ENCODE measurements at regions not wholly inside any gene's neighbourhood (a gene's known extent, or its start where the extent isn't known, plus 50 kb on each side); places are given as distances from the start of the nearest gene placed in this dataset.

DNA sequence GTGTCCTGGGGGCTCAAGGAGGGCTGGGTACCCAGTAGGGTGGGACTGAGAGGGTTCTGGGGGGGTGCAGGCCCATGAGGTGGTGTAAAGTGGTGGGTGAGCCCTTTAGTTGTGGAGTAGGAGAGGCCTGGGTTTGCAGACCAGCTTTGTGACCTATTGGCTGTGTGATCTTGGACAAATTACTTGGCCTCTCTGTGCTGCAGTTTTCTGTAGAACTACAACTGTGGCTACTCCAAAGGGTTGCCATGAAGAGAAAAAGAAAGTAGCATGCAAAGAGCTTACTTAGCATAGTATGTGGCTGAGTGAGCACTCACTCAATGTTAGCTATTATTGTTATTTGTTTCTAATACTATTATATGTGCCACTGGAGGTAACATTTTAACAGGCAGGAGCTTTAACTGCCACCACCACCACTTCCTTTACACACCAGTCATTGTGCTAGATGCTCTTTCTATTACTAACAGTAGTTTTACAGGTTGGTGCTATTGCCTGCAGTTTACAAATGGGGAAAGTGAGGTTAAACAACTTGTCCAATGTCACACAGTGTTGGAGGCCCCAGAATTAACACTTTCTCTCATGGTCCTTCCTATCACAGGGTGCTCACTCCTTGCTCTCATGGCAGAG lies 286.8 kb downstream of the DHX35 start:
- no peak overlapping the region for H3K4ac ChIP-seq (ENCODE audit: low read length)
- no peaks in the 10 kb centered on the region for H3K79me1 ChIP-seq (ENCODE audit: low read depth, low read length)
- H2AFZ ChIP-seq (ENCODE audit: low read length), result no peak overlapping the region
- no peak overlapping the region for H4K8ac ChIP-seq (ENCODE audit: low read depth, low read length)
- H3K9me3 ChIP-seq (replicated peaks in 1 of 2; ENCODE audit: control insufficient read depth in 2 of 2, insufficient read depth in 1 of 2, low read depth in 1 of 2, low read length in 2 of 2), result no peaks in the 10 kb centered on the region
- no peak overlapping the region for H2BK5ac ChIP-seq (ENCODE audit: low read length)
- H3K36me3 ChIP-seq (replicated peaks in 1 of 2; ENCODE audit: control insufficient read depth in 2 of 2, insufficient read depth in 2 of 2, low read length in 2 of 2), result no peaks in the 10 kb centered on the region
- H3K9ac ChIP-seq (ENCODE audit: low read depth, low read length, poor library complexity), result no peak overlapping the region
- H3K4me3 ChIP-seq (ENCODE audit: low read length in 2 of 2), result no peak overlapping the region
- H2BK15ac ChIP-seq (ENCODE audit: low read length), result no peak overlapping the region
- no peak overlapping the region for H3K4me2 ChIP-seq (ENCODE audit: insufficient read depth, low read length, poor library complexity, severe bottlenecking)
- H2BK120ac ChIP-seq (ENCODE audit: low read depth, low read length), result no peak overlapping the region
- no peak overlapping the region for H2BK12ac ChIP-seq (ENCODE audit: low read length)
- no peak overlapping the region for H3K27ac ChIP-seq (replicated peaks; ENCODE audit: low read length)
- H3K14ac ChIP-seq (ENCODE audit: low read length), result no peak overlapping the region
- H3K23ac ChIP-seq (ENCODE audit: low read depth, low read length, poor library complexity), result no peak overlapping the region
- no peak for DNase-seq (ENCODE audit: low spot score)
- H3K4me1 ChIP-seq (ENCODE audit: control insufficient read depth in 2 of 2, insufficient read depth in 1 of 2, low read depth in 1 of 2, low read length in 2 of 2), result no peaks in the 10 kb centered on the region
- H2AK5ac ChIP-seq (ENCODE audit: low read depth, low read length), result no peak overlapping the region
- H3K18ac ChIP-seq (ENCODE audit: low read length), result peak overlapping the region; percentile 9
- H4K91ac ChIP-seq (ENCODE audit: low read depth, low read length, poor library complexity), result no peak overlapping the region
- no peaks in the 10 kb centered on the region for H3K27me3 ChIP-seq (ENCODE audit: control insufficient read depth in 3 of 3, insufficient read depth in 3 of 3, low read depth in 1 of 3, low read length in 3 of 3)

- no peak overlapping the region for H3K27ac ChIP-seq (replicated peaks; ENCODE audit: low read length)
Observed at GRCh38 chr20:39248171-39248861, 286.2 kb downstream of the DHX35 start.

DNA sequence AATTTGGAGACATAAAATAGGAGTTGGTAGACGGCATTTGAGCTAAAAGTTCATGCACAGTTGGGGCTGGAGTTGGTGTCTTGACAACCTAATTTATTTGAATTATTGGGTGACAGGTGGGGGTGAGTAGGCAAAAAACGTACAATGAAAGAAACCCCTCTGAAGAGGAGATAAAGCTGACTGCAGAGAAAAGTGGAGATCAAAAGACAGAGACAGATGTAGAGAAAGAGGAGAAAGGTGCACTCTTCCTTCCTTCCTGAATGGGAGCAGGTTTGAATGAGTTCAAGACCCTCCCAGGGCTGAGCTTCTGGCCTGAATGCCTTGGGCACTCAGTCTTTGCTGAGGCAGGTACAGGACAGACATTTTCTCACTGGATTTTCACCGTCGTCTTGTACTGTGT lies 284.3 kb downstream of the DHX35 start:
- Histone ChIP-seq H3K36me3 (replicated peaks in 1 of 2; ENCODE audit: control insufficient read depth in 2 of 2, insufficient read depth in 2 of 2, low read length in 2 of 2) (no peaks in the 10 kb centered on the region), H3K4me1 (ENCODE audit: control insufficient read depth in 2 of 2, insufficient read depth in 1 of 2, low read depth in 1 of 2, low read length in 2 of 2) (no peaks in the 10 kb centered on the region), H3K79me1 (ENCODE audit: low read depth, low read length) (no peaks in the 10 kb centered on the region), H3K27me3 (ENCODE audit: control insufficient read depth in 3 of 3, insufficient read depth in 3 of 3, low read depth in 1 of 3, low read length in 3 of 3) (no peaks in the 10 kb centered on the region), H2BK15ac (ENCODE audit: low read length) (no peak overlapping the region), H2BK5ac (ENCODE audit: low read length) (no peak overlapping the region), H3K9ac (ENCODE audit: low read depth, low read length, poor library complexity) (no peak overlapping the region), H2BK120ac (ENCODE audit: low read depth, low read length) (no peak overlapping the region), H2BK12ac (ENCODE audit: low read length) (no peak overlapping the region), H3K4ac (ENCODE audit: low read length) (no peak overlapping the region), H4K8ac (ENCODE audit: low read depth, low read length) (no peak overlapping the region), H3K23ac (ENCODE audit: low read depth, low read length, poor library complexity) (no peak overlapping the region), H3K9me3 (replicated peaks in 1 of 2; ENCODE audit: control insufficient read depth in 2 of 2, insufficient read depth in 1 of 2, low read depth in 1 of 2, low read length in 2 of 2) (no peaks in the 10 kb centered on the region), H2AFZ (ENCODE audit: low read length) (no peak overlapping the region), H3K18ac (ENCODE audit: low read length) (no peak overlapping the region), H3K27ac (replicated peaks; ENCODE audit: low read length) (no peak overlapping the region), H3K14ac (ENCODE audit: low read length) (no peak overlapping the region), H3K4me3 (ENCODE audit: low read length in 2 of 2) (no peak overlapping the region), H3K4me2 (ENCODE audit: insufficient read depth, low read length, poor library complexity, severe bottlenecking) (no peak overlapping the region), H4K91ac (ENCODE audit: low read depth, low read length, poor library complexity) (no peak overlapping the region), H2AK5ac (ENCODE audit: low read depth, low read length) (no peak overlapping the region)
- no CpG with 5 or more reads among the region's 4 CpGs for WGBS, 2 donors (ENCODE audit: extremely low coverage in 2 of 2, insufficient read length in 2 of 2, insufficient replicate concordance in 1 of 2)
- DNase-seq (ENCODE audit: low spot score), result no peak

More at GRCh38 chr20:39248171-39248861, 286.2 kb downstream of the DHX35 start:
- DNase-seq (ENCODE audit: low spot score), result no peak
- Histone ChIP-seq H3K79me1 (ENCODE audit: low read depth, low read length) (no peaks in the 10 kb centered on the region), H2BK5ac (ENCODE audit: low read length) (no peak overlapping the region), H3K9ac (ENCODE audit: low read depth, low read length, poor library complexity) (no peak overlapping the region), H3K27me3 (ENCODE audit: control insufficient read depth in 3 of 3, insufficient read depth in 3 of 3, low read depth in 1 of 3, low read length in 3 of 3) (no peaks in the 10 kb centered on the region), H3K4me3 (ENCODE audit: low read length in 2 of 2) (no peak overlapping the region), H2BK12ac (ENCODE audit: low read length) (no peak overlapping the region), H2AK5ac (ENCODE audit: low read depth, low read length) (no peak overlapping the region), H3K4me1 (ENCODE audit: control insufficient read depth in 2 of 2, insufficient read depth in 1 of 2, low read depth in 1 of 2, low read length in 2 of 2) (no peaks in the 10 kb centered on the region), H3K9me3 (replicated peaks in 1 of 2; ENCODE audit: control insufficient read depth in 2 of 2, insufficient read depth in 1 of 2, low read depth in 1 of 2, low read length in 2 of 2) (no peaks in the 10 kb centered on the region), H2BK120ac (ENCODE audit: low read depth, low read length) (no peak overlapping the region), H4K91ac (ENCODE audit: low read depth, low read length, poor library complexity) (no peak overlapping the region), H3K4me2 (ENCODE audit: insufficient read depth, low read length, poor library complexity, severe bottlenecking) (no peak overlapping the region), H3K4ac (ENCODE audit: low read length) (no peak overlapping the region), H3K18ac (ENCODE audit: low read length) (peak overlapping the region; percentile 9), H3K36me3 (replicated peaks in 1 of 2; ENCODE audit: control insufficient read depth in 2 of 2, insufficient read depth in 2 of 2, low read length in 2 of 2) (no peaks in the 10 kb centered on the region), H2BK15ac (ENCODE audit: low read length) (no peak overlapping the region), H4K8ac (ENCODE audit: low read depth, low read length) (no peak overlapping the region), H3K14ac (ENCODE audit: low read length) (no peak overlapping the region), H3K23ac (ENCODE audit: low read depth, low read length, poor library complexity) (no peak overlapping the region), H2AFZ (ENCODE audit: low read length) (no peak overlapping the region)
- no CpG with 5 or more reads among the region's 15 CpGs for WGBS, 2 donors (ENCODE audit: extremely low coverage in 2 of 2, insufficient read length in 2 of 2, insufficient replicate concordance in 1 of 2)

DNA sequence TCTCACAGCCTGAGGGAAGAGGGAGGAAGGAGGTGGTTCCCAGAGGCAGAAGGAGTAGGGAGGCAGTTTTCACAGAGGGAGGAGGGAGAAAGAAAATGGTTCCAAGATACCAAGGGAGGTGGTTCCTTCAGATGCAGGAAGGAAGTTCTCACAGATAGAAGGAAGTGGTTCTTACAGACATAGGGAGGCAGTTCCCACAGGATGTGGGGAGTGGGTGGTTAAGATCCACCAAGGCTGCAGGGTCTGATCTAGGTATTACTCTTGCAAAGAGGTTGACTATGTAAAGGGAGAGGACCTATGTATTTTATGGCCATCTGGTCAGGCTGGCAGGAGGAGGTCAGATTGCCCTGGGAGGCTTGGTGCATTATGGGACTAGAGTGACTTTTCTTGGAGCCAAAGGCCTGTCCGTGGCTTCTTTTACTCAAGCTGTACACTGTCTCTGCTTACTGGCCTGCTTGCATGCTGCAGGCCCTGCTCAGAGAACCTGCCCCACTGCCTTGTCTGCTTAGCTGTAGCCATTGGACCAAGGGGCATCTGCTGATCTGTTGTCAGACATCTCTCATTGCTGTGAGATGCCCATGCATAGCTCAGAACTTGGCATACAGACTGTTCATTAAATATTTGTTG lies 283.7 kb downstream of the DHX35 start:
- Histone ChIP-seq H3K36me3 (replicated peaks in 1 of 2; ENCODE audit: control insufficient read depth in 2 of 2, insufficient read depth in 2 of 2, low read length in 2 of 2) (no peaks in the 10 kb centered on the region), H3K27ac (replicated peaks; ENCODE audit: low read length) (no peak overlapping the region), H2BK15ac (ENCODE audit: low read length) (no peak overlapping the region), H3K9ac (ENCODE audit: low read depth, low read length, poor library complexity) (peak overlapping the region; percentile 18), H3K23ac (ENCODE audit: low read depth, low read length, poor library complexity) (no peak overlapping the region), H3K9me3 (replicated peaks in 1 of 2; ENCODE audit: control insufficient read depth in 2 of 2, insufficient read depth in 1 of 2, low read depth in 1 of 2, low read length in 2 of 2) (no peaks in the 10 kb centered on the region), H3K4me1 (ENCODE audit: control insufficient read depth in 2 of 2, insufficient read depth in 1 of 2, low read depth in 1 of 2, low read length in 2 of 2) (no peaks in the 10 kb centered on the region), H3K18ac (ENCODE audit: low read length) (no peak overlapping the region), H3K4ac (ENCODE audit: low read length) (no peak overlapping the region), H2BK5ac (ENCODE audit: low read length) (no peak overlapping the region), H3K4me3 (ENCODE audit: low read length in 2 of 2) (no peak overlapping the region), H3K27me3 (ENCODE audit: control insufficient read depth in 3 of 3, insufficient read depth in 3 of 3, low read depth in 1 of 3, low read length in 3 of 3) (no peaks in the 10 kb centered on the region), H2BK12ac (ENCODE audit: low read length) (no peak overlapping the region), H2AFZ (ENCODE audit: low read length) (no peak overlapping the region), H4K91ac (ENCODE audit: low read depth, low read length, poor library complexity) (no peak overlapping the region), H2AK5ac (ENCODE audit: low read depth, low read length) (no peak overlapping the region), H3K4me2 (ENCODE audit: insufficient read depth, low read length, poor library complexity, severe bottlenecking) (no peak overlapping the region), H3K14ac (ENCODE audit: low read length) (no peak overlapping the region), H3K79me1 (ENCODE audit: low read depth, low read length) (no peaks in the 10 kb centered on the region), H4K8ac (ENCODE audit: low read depth, low read length) (no peak overlapping the region), H2BK120ac (ENCODE audit: low read depth, low read length) (no peak overlapping the region)
- no CpG with 5 or more reads among the region's 1 CpG for WGBS, 2 donors (ENCODE audit: extremely low coverage in 2 of 2, insufficient read length in 2 of 2, insufficient replicate concordance in 1 of 2)
- DNase-seq (ENCODE audit: low spot score), result no peak

All from neuronal stem cell (in vitro differentiated cells).